IPS DF 4.7 (cell line): ENCODE measurements at regions not wholly inside any gene's neighbourhood (a gene's known extent, or its start where the extent isn't known, plus 50 kb on each side); places are given as distances from the start of the nearest gene placed in this dataset.
"Not testable (repeated sequence)": the region's sequence is repeated elsewhere in the genome, so short reads cannot be mapped to it uniquely, and the experiment has no call there.

ENCODE experiments used
- DNase-seq: peaks from one replicate; pipeline ENCODE4 v3.0.0-alpha.2; 2013; ENCODE audit warnings: low spot score; ENCODE audit errors: extremely low read depth

DNA sequence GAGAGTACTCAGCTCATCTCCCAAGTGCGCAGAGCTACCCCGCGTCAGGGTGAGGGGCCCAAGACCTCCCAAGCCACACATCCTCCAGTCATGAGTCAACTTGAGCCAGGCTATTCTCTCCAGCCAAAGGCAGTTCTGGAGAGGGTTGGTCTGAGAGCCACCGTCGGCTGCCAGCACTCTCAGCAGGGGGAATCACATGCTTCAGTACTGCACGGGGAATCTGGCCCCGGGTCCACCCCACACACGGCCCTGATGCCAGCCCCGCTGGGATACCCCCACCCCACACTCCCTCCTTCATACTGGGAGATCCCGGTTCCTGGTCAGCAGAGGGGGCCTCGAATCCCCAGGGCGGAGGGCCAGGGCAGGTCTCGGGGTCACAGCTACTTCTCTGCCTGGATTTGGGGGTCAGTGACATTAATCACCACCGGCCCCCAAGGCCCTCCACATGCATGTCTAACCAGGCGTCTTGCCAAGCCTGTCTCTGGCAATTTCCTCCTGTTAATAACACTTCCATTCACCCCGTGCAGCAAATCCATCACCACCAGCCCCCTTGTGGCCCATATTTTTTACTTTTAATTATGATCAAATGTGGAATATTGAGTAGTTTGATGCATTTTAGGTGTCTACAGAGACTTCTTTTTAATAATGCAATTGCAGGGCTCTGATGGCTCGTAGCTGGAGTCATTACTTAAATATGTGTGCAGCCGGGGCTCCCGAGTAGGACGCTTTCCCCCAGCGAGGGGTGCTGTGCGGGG, 102.9 kb upstream of the PPP1R26 start:
- no peak for DNase-seq

- DNase-seq, result no peak
Observed at GRCh38 chr9:135377431-135377830, 102.2 kb upstream of the PPP1R26 start.

DNA sequence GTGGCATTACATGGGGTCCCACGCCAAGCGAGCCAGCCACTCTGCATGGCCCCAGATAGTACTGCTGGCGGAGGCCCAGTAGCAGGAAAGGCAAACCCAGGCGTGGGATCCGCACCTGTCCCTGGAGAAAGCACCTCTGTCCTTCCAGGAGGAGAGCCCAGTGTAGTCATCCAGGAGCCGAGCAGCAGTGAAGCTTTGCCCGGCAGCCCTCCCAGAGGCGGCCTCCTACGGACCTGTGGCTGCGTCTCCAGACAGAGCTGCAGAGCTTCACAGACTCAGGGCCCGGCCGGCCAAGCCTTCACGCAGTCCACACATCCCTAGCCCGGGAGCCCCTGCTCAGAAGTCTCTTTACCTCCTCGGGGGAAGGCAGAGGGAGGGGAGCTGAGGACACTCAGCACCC, 100.8 kb upstream of the PPP1R26 start:
- DNase-seq, result no peak

DNA sequence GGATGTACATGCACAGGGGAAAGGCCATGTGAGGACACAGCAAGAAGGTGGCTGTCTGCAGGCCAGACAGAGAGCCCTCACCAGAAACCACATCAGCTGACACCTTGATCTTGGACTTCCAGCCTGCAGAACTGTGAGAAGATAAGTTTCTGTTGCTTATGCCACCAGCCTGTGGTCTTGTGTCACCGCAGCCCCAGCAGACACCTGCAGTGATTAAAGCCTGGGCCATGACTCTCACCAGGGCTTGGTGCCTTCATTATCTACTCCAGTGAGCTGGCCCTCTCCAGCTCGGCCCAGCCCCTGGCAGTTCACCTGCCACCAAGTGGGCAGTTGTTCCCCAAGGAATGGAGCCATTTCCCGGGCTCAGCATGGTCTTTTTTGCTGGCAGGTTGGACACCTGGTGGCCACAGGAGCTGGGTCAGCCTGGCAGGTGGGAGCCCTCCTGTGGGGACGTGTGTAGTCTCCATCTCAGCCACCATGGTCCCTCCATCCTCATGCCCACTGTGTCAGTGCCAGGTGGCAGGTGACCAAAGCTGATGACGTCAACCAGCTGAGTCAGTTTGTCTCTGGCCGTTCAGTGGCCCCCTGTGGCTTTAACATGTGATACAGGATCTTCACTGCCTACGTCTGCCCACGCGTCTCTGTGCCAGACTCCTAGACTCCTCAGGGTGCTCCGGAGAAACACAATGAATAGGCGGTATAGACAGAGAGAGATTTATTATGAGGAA, 99.9 kb upstream of the PPP1R26 start:
- DNase-seq, result no peak

DNA sequence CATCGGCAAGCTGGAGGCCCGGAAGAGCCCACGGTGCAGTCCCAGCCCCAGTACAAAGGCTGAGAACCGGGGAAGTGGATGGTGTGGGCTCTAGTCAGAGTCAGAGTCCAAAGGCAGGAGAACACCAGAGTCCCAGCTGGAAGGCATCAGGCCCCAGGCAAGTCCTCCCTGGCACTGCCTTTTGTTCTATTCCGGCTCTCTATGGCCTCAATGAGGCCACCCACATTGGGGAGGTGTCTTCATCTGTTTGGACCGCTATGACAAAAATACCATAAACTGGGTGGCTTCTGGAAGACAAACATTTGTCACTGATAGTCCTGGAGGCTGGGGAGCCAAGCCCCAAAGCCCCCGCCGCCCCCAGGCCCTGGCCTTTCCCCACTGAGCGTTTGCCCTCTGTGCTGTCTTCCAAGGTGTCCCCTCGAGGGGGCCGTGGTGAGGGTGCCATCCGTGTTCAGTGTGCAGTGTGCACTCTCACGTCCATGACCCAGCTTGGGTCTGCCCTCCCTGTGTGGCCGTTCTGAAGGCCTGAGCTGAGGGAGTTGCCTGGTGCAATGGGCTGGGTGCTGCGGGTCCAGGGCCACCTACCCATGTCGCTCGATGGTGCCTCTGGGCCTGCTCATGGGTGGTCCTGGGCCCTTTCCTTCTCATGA, 99.1 kb upstream of the PPP1R26 start:
- DNase-seq, result no peak

- DNase-seq, result no peak
Observed at GRCh38 chr9:135381762-135382310, 97.7 kb upstream of the PPP1R26 start.

DNA sequence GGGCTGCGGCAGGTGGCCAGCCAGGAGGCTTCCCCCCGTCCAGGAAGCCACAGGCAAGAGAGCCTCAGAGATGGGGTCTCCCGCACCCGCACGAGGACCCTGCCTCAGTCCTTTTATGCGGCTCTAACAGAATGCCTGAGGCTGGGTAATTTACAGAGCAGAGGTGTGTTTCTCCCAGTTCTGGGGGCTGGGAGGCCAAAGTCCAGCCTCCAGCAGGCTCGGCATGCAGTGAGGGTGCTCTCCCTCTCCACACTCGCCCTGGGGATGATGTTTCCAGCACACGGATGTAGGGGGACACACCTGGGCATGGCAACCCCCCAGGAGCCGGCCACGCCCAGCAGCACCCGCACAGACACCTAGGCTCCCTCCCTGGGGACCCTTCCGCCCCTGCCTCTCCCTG, 95.4 kb upstream of the PPP1R26 start:
- no peak for DNase-seq

GRCh38 chr9:135384815-135385405, 94.7 kb upstream of the PPP1R26 start:
- DNase-seq, result not testable (repeated sequence)

GRCh38 chr9:135385793-135386192, 93.8 kb upstream of the PPP1R26 start:
- no peak for DNase-seq

GRCh38 chr9:135387976-135388375, 91.6 kb upstream of the PPP1R26 start:
- no peak for DNase-seq

DNA sequence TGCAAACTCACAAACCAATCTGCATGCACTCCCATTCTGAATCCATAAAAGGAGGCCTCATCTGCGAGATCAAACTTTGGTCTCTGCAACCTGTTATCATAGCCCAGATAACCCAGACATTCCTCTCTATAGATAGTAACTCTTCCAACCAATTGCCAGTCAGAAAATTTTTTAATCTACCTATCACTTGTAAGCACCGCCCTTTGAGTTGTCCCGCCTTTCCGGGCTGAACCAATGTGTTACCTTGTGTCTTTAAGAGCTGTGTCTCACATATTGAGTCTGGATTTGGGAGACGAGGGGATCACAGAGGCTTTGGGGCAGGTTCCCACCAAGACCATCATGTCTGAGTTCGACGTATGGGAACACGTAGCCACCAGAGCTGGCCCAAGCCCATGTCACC, 91.1 kb upstream of the PPP1R26 start:
- DNase-seq, result no peak

- DNase-seq, result no peak
Observed at GRCh38 chr9:135391759-135392158, 87.8 kb upstream of the PPP1R26 start.

GRCh38 chr9:135392511-135392910, 87.1 kb upstream of the PPP1R26 start:
- no peak for DNase-seq

GRCh38 chr9:135394131-135394530, 85.5 kb upstream of the PPP1R26 start:
- no peak for DNase-seq

- no peak for DNase-seq
Observed at GRCh38 chr9:135394699-135395645, 84.6 kb upstream of the PPP1R26 start.

DNA sequence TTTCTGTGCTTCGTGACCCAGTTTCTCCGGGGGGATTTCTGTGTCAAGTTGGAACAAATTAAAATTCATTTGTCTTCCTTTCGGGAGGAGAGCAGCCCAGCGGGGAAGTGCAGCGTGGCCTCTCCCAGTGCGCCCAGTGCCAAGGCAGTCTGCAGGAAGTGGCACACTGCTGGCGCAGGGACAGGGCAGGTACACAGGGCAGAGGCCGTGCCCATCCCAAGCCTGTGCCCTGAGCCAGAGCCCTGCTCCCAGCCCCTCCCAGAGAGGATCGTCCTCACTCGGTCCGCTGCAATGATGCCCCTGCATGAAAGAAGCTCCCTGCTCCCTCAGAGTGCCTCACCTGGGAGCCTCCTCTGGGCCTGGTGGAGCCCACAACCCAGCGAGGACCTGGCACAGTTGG, 82.4 kb upstream of the PPP1R26 start:
- DNase-seq, result no peak

DNA sequence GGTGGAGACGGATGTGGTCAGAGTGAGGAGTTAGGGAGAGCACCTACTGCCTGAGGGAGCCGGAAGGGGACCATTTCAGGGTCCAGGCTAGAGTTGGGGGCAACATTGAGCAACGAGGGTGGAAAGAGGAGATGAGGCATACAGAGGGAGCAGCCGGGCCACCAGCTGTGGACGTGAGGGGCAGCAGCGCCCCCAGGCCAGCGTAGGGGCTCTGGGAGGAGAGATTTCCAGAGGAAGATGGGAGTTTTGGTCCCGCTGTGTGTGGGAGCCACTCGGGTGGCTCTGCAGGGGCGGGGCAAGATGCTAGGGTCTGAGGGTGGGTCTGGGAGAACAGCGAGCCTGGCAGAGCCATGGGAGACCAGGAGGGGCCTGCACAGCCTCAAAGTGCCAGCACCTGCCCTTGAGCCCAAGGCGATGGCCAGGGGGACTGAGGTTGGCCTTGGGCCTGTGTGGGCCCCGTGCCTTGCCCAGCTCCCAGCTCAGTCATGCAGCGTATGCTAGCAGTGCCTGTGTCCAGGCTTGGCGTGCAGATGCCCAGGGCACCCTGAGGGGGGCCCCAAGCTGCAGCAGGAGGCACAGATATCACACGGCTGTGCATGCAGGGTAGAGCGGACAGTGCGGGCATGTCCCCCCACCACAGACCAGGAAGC, 80.5 kb upstream of the PPP1R26 start:
- DNase-seq, result no peak

DNA sequence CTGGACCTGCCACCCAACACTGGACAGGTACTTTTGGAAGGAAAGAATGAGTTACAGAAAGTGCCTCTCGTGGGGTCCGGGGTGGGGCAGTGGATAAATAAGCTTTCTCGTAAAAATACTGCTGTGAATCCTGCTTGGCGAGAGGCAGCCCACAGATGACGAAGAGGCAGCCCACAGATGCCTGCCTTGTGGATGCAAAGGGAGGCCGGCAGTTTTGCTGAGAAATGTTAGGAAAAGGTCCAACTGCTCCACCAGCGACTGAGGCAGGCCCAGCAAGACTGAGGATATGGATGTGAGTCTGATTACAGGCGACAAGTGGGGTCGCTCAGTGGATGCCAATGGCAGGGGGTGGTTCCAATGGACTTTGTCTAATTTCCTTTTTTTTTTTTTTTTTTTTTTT, 79.1 kb upstream of the PPP1R26 start:
- no peak for DNase-seq

GRCh38 chr9:135401218-135401617, 78.4 kb upstream of the PPP1R26 start:
- DNase-seq, result no peak

DNA sequence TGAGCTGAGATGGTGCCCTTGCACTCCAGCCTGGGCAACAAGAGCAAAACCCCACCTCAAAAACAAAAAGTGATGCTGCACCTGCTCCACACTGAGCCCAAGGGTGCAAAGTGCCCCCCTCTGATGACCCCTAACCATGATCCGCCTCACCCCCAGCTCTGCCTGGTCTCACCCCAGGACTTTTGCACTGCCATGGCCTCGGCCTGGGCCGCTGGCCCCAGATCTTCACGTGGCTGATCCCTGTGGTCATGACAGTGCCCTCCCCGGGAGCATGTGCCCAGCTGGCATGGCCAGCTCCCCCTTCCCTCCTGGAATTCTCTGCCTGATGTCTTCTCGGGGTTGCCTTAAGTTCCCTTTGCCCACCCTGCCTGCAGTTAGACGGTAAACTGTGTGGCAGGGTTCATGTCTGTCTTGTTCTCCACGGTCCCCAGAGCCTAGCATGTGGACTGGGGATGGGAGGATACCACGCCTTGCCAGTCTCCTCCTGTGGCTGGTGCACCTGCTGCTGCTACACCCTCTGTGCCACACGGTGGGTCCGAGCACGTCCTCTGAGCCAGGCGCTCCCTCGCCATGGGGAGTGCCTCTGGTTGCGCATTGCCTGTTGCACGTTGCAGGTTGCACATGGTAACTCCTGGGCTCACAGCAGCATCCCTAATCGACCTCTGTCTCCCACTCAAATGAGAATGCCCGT, 77.4 kb upstream of the PPP1R26 start:
- DNase-seq, result no peak
